Heart right ventricle (tissue), 16 donors: ENCODE measurements at regions not wholly inside any gene's neighbourhood (a gene's known extent, or its start where the extent isn't known, plus 50 kb on each side); places are given as distances from the start of the nearest gene placed in this dataset.
"Not testable (repeated sequence)": the region's sequence is repeated elsewhere in the genome, so short reads cannot be mapped to it uniquely, and the experiment has no call there.

Experiments used
- ATAC-seq, 8 donors: fragments of 200-7000 bp; cut with Tn5 transposase; one replicate each; pipeline ENCODE4 v1.9.1; 2020; ENCODE audit warnings: mild to moderate bottlenecking in 8 of 8, moderate library complexity in 8 of 8, moderate number of reproducible peaks in 1 of 8
- DNase-seq, 2 donors: peaks; one replicate each; pipeline ENCODE4 v3.0.0-alpha.2; 2020
- H3K27ac ChIP-seq, 10 donors: fragments of 200-600 bp; sonication (generic) in 2 of 10; one replicate each; pipeline versions ENCODE4 v1.5.0 to v1.8.0; 2020 to 2022; ENCODE audit warnings: mild to moderate bottlenecking in 3 of 10
- H3K27me3 ChIP-seq, 7 donors: fragments of 200-600 bp; one replicate each; pipeline ENCODE4 v1.8.0; 2021 to 2022; ENCODE audit warnings: mild to moderate bottlenecking in 2 of 7
- H3K36me3 ChIP-seq, 9 donors: fragments of 200-600 bp; sonication (generic) in 1 of 9; one replicate each; pipeline versions ENCODE4 v1.5.0 to v1.8.0; 2020 to 2022; ENCODE audit warnings: mild to moderate bottlenecking in 2 of 9
- H3K4me1 ChIP-seq, 9 donors: fragments of 200-600 bp; sonication (generic) in 1 of 9; one replicate each; pipeline versions ENCODE4 v1.5.0 to v1.8.0; 2020 to 2022; ENCODE audit warnings: mild to moderate bottlenecking in 4 of 9
- H3K4me3 ChIP-seq, 10 donors: fragments of 200-600 bp; sonication (generic) in 2 of 10; one replicate each; pipeline versions ENCODE4 v1.5.0 to v1.8.0; 2020 to 2022; ENCODE audit warnings: mild to moderate bottlenecking in 7 of 10, moderate library complexity in 2 of 10
- H3K9me3 ChIP-seq, 11 donors: fragments of 200-600 bp in 10 of 11; sonication (generic) in 2 of 11; one replicate each; pipeline versions ENCODE4 v1.5.0 to v1.8.0; 2013 to 2022; ENCODE audit warnings: mild to moderate bottlenecking in 2 of 11, control low read depth in 1 of 11, moderate library complexity in 1 of 11
- WGBS, 2 donors: extraction: QIAGEN DNeasy Blood & Tissue Kit; methylation state at CpG; one replicate each; pipeline ENCODE4 v1.1.7; 2013; ENCODE audit warnings: inconsistent platforms in 1 of 2; 5-methylcytosine and 5-hydroxymethylcytosine counted together
- intact Hi-C, 10 donors: fragments of 100-400 bp; cut with DNase I; formaldehyde crosslinking; loops; one replicate each; pipeline versions ENCODE4 v1.11.1 to v1.14.2; 2022
- TF ChIP-seq, protein P1 (sequence below), 9 donors: fragments of 200-600 bp; sonication (generic) in 2 of 9; IDR thresholded peaks; one replicate each; pipeline versions ENCODE4 v1.5.0 to v1.8.0; 2021 to 2022; ENCODE audit warnings: antibody characterized with exemption in 9 of 9, mild to moderate bottlenecking in 5 of 9, moderate library complexity in 1 of 9
- donor health status: Arrhythmogenic right ventricular cardiomyopathy.
- donor health status: ischemic (EF 13 %, LVEDD 7.1; RV severe dilation, severe dysfunction).
- donor health status: healthy with polysubstance abuse.
- donor health status: DM: no; HTN: yes; CAD: no.
- donor health status: DM: no; HTN: no; CAD: no.
- donor health status: ischemic (EF 25% LVEDD 6.9; RV normal size, moderate dysfunction).
- donor health status: ischemic (EF 25% LVEDD 5.7; RV mildly dilated, moderate dysfunction).
- donor health status: healthy.
- donor health status: DM: yes; HTN: yes; CAD: no.
- donor health status: Ischemic cardiomyopathy.
- donor health status: ischemic (EF 35%, LVEDD 5.7; RV mildly dilated, moderate dysfunction).
- donor health status: nonischemic (EF 11% LVEDD 7.7; RV severe dilation, severe dysfunction).
- donor health status: DM: yes; HTN: yes; CAD: no.
- donor health status: PGD.
- donor health status: ischemic (EF 29% LVEDD 5.4; RV normal size, mild dysfunction).
- donor health status: nonischemic (EF 23%, LVEDD 6.1; RV moderate dilation, normal function).

DNA sequence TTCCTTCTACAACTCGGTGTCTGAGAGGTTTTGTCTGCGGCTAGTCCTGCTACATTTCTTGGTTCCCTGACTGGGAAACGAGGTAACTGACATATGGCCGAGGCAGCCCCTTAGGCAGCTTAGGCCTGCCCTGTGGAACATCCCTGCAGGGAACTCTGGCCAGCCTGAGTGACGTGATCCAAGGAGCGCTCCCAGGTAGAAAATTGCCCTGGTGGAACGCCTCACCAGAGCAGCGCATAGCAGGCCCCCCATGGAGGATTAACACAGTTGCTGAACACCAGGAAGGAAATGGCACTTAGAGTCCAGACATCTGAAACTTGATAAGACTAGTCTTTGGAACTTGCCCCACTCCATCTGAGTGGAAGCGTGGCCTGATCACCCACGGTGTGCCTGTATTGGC lies 837.4 kb upstream of the NDST4 start:
- no peaks in the 10 kb centered on the region for H3K4me1 ChIP-seq
- H3K9me3 ChIP-seq, result no peaks in the 10 kb centered on the region
- ATAC-seq (no peak), DNase-seq (no peak)
- H3K27ac ChIP-seq, result no peak overlapping the region
- H3K27me3 ChIP-seq, result no peaks in the 10 kb centered on the region
- no peaks in the 10 kb centered on the region for H3K36me3 ChIP-seq
- TF ChIP-seq, protein P1, sequence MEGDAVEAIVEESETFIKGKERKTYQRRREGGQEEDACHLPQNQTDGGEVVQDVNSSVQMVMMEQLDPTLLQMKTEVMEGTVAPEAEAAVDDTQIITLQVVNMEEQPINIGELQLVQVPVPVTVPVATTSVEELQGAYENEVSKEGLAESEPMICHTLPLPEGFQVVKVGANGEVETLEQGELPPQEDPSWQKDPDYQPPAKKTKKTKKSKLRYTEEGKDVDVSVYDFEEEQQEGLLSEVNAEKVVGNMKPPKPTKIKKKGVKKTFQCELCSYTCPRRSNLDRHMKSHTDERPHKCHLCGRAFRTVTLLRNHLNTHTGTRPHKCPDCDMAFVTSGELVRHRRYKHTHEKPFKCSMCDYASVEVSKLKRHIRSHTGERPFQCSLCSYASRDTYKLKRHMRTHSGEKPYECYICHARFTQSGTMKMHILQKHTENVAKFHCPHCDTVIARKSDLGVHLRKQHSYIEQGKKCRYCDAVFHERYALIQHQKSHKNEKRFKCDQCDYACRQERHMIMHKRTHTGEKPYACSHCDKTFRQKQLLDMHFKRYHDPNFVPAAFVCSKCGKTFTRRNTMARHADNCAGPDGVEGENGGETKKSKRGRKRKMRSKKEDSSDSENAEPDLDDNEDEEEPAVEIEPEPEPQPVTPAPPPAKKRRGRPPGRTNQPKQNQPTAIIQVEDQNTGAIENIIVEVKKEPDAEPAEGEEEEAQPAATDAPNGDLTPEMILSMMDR (IDR thresholded peaks at IDR 0.05), result no peak
- intact Hi-C loops, result no loop called here
- H3K4me3 ChIP-seq, result no peak overlapping the region
- 88 to 89% methylated on average over 10 of the region's 10 CpGs for WGBS, 2 donors

- DNase-seq, H3K4me1 ChIP-seq, intact Hi-C loops, H3K4me3 ChIP-seq, H3K27me3 ChIP-seq, ATAC-seq, H3K27ac ChIP-seq, H3K36me3 ChIP-seq, H3K9me3 ChIP-seq: not testable (repeated sequence)
- WGBS, 2 donors, result 84 to 88% methylated on average over 3 of the region's 3 CpGs
These were observed 836.7 kb upstream of the NDST4 start for GRCh38 chr4:115949974-115950743.

GRCh38 chr4:115945026-115945425 lies 831.6 kb upstream of the NDST4 start:
- WGBS, 2 donors, result 69 to 80% methylated on average over 3 of the region's 3 CpGs
- no peak overlapping the region for H3K27ac ChIP-seq
- peaks cover 0 to 13% (median 0%) of the 10 kb centered on the region in 11 donors for H3K9me3 ChIP-seq
- ATAC-seq (no peak), DNase-seq (no peak)
- TF ChIP-seq, protein P1 (IDR thresholded peaks at IDR 0.05), result no peak
- H3K27me3 ChIP-seq, result no peaks in the 10 kb centered on the region
- no peaks in the 10 kb centered on the region for H3K36me3 ChIP-seq
- intact Hi-C loops, result no loop called here
- H3K4me3 ChIP-seq, result no peak overlapping the region
- H3K4me1 ChIP-seq, result no peaks in the 10 kb centered on the region

GRCh38 chr4:115944146-115944905 lies 830.9 kb upstream of the NDST4 start:
- Histone ChIP-seq H3K4me1 (no peaks in the 10 kb centered on the region), H3K27me3 (no peaks in the 10 kb centered on the region), H3K27ac (no peak overlapping the region), H3K36me3 (no peaks in the 10 kb centered on the region), H3K4me3 (no peak overlapping the region), H3K9me3 (peaks cover 0 to 13% (median 0%) of the 10 kb centered on the region in 11 donors)
- intact Hi-C loops, result no loop called here
- TF ChIP-seq, protein P1 (IDR thresholded peaks at IDR 0.05), result no peak
- ATAC-seq (no peak), DNase-seq (no peak)
- WGBS, 2 donors, result 78 to 86% methylated on average over 5 of the region's 5 CpGs
